Activated CD8-positive, alpha-beta memory T cell treated with anti-CD3 and anti-CD28 coated beads, Interleukin-2, amount 50 U/mL, for 1 hour (primary cell): ENCODE measurements at regions not wholly inside any gene's neighbourhood (a gene's known extent, or its start where the extent isn't known, plus 50 kb on each side); places are given as distances from the start of the nearest gene placed in this dataset.
"Not testable (repeated sequence)": the region's sequence is repeated elsewhere in the genome, so short reads cannot be mapped to it uniquely, and the experiment has no call there.

Experiments used
- DNase-seq: peaks from one replicate; pipeline ENCODE4 v3.0.0-alpha.2; 2020; ENCODE audit errors: extremely low read depth

GRCh38 chrX:46366381-46367207 lies 178.6 kb downstream of the ZNF674 start:
- no peak for DNase-seq

- no peak for DNase-seq
Measured at GRCh38 chrX:46354481-46354880, 190.7 kb downstream of the ZNF674 start.

GRCh38 chrX:46341767-46342322 lies 203.4 kb downstream of the ZNF674 start:
- DNase-seq: no peak

- DNase-seq: no peak
Measured at GRCh38 chrX:46340696-46341095, 204.5 kb downstream of the ZNF674 start.

- no peak for DNase-seq
Measured at GRCh38 chrX:46333550-46333949, 211.7 kb downstream of the ZNF674 start.

GRCh38 chrX:46330981-46331380 lies 214.2 kb downstream of the ZNF674 start:
- DNase-seq: no peak

- no peak for DNase-seq
Measured at GRCh38 chrX:46330513-46330912, 214.7 kb downstream of the ZNF674 start.

- DNase-seq: no peak
Measured at GRCh38 chrX:46328133-46328532, 217.1 kb downstream of the ZNF674 start.

GRCh38 chrX:46327566-46328115 lies 217.6 kb downstream of the ZNF674 start:
- DNase-seq: no peak

- DNase-seq: no peak
Measured at GRCh38 chrX:46326161-46326560, 219.1 kb downstream of the ZNF674 start.

- no peak for DNase-seq
Measured at GRCh38 chrX:46325312-46325877, 219.8 kb downstream of the ZNF674 start.

GRCh38 chrX:46324166-46324565 lies 221.1 kb downstream of the ZNF674 start:
- DNase-seq: no peak

- not testable (repeated sequence) for DNase-seq
Measured at GRCh38 chrX:46322929-46323328, 222.3 kb downstream of the ZNF674 start.

- DNase-seq: no peak
Measured at GRCh38 chrX:46321676-46322075, 223.5 kb downstream of the ZNF674 start.

GRCh38 chrX:46319750-46320149 lies 225.5 kb downstream of the ZNF674 start:
- no peak for DNase-seq

GRCh38 chrX:46318551-46318950 lies 226.7 kb downstream of the ZNF674 start:
- no peak for DNase-seq

GRCh38 chrX:46317163-46317562 lies 228.1 kb downstream of the ZNF674 start:
- DNase-seq: no peak

- DNase-seq: no peak
Measured at GRCh38 chrX:46311581-46312120, 233.6 kb downstream of the ZNF674 start.

GRCh38 chrX:46310815-46311497 lies 234.3 kb downstream of the ZNF674 start:
- no peak for DNase-seq

GRCh38 chrX:46308110-46308509 lies 237.1 kb downstream of the ZNF674 start:
- DNase-seq: no peak

- DNase-seq: no peak
Measured at GRCh38 chrX:46306103-46306502, 239.1 kb downstream of the ZNF674 start.

GRCh38 chrX:46305431-46305830 lies 239.8 kb downstream of the ZNF674 start:
- no peak for DNase-seq
